ENCODE measurements at regions not wholly inside any gene's neighbourhood (a gene's known extent, or its start where the extent isn't known, plus 50 kb on each side); places are given as distances from the start of the nearest gene placed in this dataset.

GRCh38 chr1:56160773-56161315 is 418.5 kb downstream of the PLPP3 start:
- no peak for TF ChIP-seq CTCF (IDR thresholded peaks at IDR 0.05)
- TF ChIP-seq POLR2A (IDR thresholded peaks at IDR 0.05): no peak

Data from testis (tissue), 2 donors.